Lung (tissue), 12 donors: ENCODE measurements at regions not wholly inside any gene's neighbourhood (a gene's known extent, or its start where the extent isn't known, plus 50 kb on each side); places are given as distances from the start of the nearest gene placed in this dataset.

ENCODE experiments used
- ATAC-seq: fragments of 200-7000 bp; cut with Tn5 transposase; one replicate; pipeline ENCODE4 v1.9.1; 2020; ENCODE audit warnings: moderate number of reproducible peaks; ENCODE audit not compliant: insufficient read depth, low FRiP score
- DNase-seq, 3 donors: peaks; one replicate each; pipeline ENCODE4 v3.0.0-alpha.2; 2013 to 2017
- H3K27ac ChIP-seq, 2 donors: one replicate each; pipeline ENCODE4 v1.5.1; 2013; ENCODE audit warnings: mild to moderate bottlenecking in 2 of 2, moderate library complexity in 2 of 2, control low read depth in 1 of 2, inconsistent platforms in 1 of 2, low read depth in 1 of 2, low read length in 1 of 2
- H3K27me3 ChIP-seq, 3 donors: one replicate each; pipeline ENCODE4 v1.5.1; 2013; ENCODE audit warnings: low read length in 2 of 3; ENCODE audit not compliant: control insufficient read depth in 3 of 3, insufficient read depth in 3 of 3
- H3K36me3 ChIP-seq, 4 donors: one replicate each; pipeline ENCODE4 v1.5.1; 2013; ENCODE audit warnings: low read length in 4 of 4, mild to moderate bottlenecking in 1 of 4, moderate library complexity in 1 of 4; ENCODE audit not compliant: control insufficient read depth in 4 of 4, insufficient read depth in 4 of 4
- H3K4me1 ChIP-seq, 5 donors: one replicate each; pipeline ENCODE4 v1.5.1; 2013; ENCODE audit warnings: low read length in 5 of 5, mild to moderate bottlenecking in 2 of 5, moderate library complexity in 1 of 5; ENCODE audit not compliant: control insufficient read depth in 5 of 5, insufficient read depth in 5 of 5
- H3K4me3 ChIP-seq: one replicate; pipeline ENCODE4 v1.5.1; 2013; ENCODE audit warnings: mild to moderate bottlenecking, control low read depth, moderate library complexity
- H3K9ac ChIP-seq, 2 donors: one replicate each; pipeline ENCODE4 v1.5.1; 2013; ENCODE audit warnings: low read length in 2 of 2, control low read depth in 1 of 2; ENCODE audit not compliant: insufficient read depth in 1 of 2
- H3K9me3 ChIP-seq, 4 donors: one replicate each; pipeline ENCODE4 v1.5.1; 2013; ENCODE audit warnings: low read length in 3 of 4, mild to moderate bottlenecking in 1 of 4, moderate library complexity in 1 of 4; ENCODE audit not compliant: control insufficient read depth in 4 of 4, insufficient read depth in 3 of 4
- CTCF ChIP-seq: IDR thresholded peaks from 2 replicates; pipeline ENCODE4 v1.5.1; 2012; ENCODE audit warnings: mild to moderate bottlenecking; ENCODE audit errors: control extremely low read depth, extremely low read depth
- WGBS, 2 donors: extraction: QIAGEN DNeasy Blood & Tissue Kit; methylation state at CpG; one replicate each; pipeline ENCODE4 v1.1.7; 2013; 5-methylcytosine and 5-hydroxymethylcytosine counted together
- small RNA-seq: library from RNA; depleted of rRNA; stranded (forward); fragments of <200 nt; gene quantifications from one replicate; pipeline ENCODE3, GENCODE V24; 2014; ENCODE audit warnings: low replicate concordance
- donor health status: control.
- donor health status: control.
- donor health status: Bipolar disorder and iron deficiency.
- donor health status: healthy.
- donor health status: DM: yes; HTN: yes; CAD: no.

DNA sequence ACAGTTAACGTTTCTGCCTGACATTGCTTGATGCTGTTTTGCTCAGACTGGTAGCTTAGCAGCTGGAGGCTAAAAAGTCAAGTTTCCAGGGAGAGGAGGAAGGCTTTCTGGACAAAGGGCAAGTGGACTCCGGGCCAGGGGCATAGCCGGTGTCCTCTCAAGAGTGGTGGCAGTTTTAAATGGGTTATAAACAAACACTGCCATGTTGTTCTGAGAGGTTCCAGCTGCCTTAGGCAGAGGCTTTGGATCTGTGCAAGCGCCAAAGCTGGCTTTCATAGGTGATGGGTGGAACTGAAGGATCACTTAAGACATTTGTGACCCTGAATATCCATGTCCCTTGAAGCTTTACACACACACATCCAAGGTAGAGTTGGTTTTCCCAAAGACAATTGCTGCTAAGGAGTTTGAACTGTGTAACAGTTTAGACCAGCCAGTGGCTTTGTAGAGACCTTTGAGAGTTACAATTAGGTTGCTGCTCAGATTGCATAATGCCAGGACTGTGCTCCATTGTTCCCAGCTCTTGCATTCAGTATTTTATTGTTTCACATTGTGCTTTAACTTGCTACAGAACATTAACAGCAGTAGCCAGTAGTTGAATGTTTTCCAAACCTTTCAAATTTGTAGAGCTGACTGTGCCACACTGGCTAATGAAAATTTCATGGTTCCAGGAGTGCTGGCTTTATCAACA, 54.1 kb upstream of the AP1S2 start:
- DNase-seq (peak in 1 of 3 donors; percentile 1), ATAC-seq (no peak)
- Histone ChIP-seq H3K4me3 (no peak overlapping the region), H3K9me3 (no peaks in the 10 kb centered on the region), H3K27me3 (peaks cover 0 to 40% (median 30%) of the 10 kb centered on the region in 3 donors), H3K4me1 (peaks cover 0 to 18% (median 4%) of the 10 kb centered on the region in 5 donors), H3K36me3 (no peaks in the 10 kb centered on the region), H3K9ac (no peak overlapping the region), H3K27ac (no peak overlapping the region)
- no peak for TF ChIP-seq CTCF
- whole genome bisulfite sequencing, 2 donors = 46 to 88% methylated on average over 4 of the region's 4 CpGs

DNA sequence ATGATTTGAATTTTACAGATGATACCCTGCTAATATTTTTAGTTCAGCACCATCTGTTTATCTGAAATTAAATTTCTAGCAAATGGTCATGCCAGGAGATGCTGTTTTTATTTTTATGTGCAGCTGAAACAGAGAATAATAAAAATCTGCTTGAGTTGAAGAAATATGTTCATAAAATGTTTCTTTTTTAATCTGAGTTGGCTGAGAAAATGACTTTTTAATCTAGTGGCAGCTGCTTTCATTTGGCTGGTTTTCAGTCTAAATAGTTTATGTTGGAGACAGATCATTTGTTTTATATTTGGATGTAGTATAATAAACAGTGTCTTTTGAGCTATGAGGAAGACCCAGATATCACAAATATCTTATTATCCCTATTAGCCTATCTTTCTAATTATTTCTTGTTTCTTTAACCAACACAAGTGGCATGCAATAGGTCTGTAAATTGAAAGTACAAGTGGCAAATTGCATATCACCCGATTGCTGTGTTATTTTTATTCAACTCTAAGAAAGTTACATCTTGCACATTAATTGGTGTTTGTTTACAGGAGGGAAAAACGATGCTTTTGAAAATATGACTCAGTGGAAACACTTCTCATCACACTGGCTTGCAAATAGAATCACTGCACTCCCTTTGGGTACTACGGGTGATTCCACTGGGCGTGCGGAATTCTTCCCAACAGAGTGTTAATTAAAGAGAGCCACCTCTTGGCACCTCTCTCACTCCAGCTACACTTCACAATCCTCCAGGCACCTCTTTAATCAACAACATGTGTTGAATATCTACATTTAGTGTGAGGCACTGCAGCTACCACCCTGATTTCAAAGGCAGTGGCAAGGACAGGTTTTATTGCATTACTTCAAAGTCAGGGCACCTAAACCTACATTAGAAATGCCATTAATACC, 51.7 kb upstream of the AP1S2 start:
- peaks cover 0 to 30% (median 30%) of the 10 kb centered on the region in 3 donors for H3K27me3 ChIP-seq
- DNase-seq = peak in 2 of 3 donors; percentile 78 to 86
- peaks cover 0 to 18% (median 4%) of the 10 kb centered on the region in 5 donors for H3K4me1 ChIP-seq
- TF ChIP-seq CTCF = no peak
- no peaks in the 10 kb centered on the region for H3K9me3 ChIP-seq
- WGBS, 2 donors = 37 to 45% methylated on average over 5 of the region's 5 CpGs
- no peak overlapping the region for H3K9ac ChIP-seq
- H3K4me3 ChIP-seq = no peak overlapping the region
- ATAC-seq = no peak
- no peak overlapping the region for H3K27ac ChIP-seq
- no peaks in the 10 kb centered on the region for H3K36me3 ChIP-seq

Small RNA genes lying in the stretch of these regions (small RNA-seq; reads per million reads assigned to genes)
- gene RNU5F-7P = 0.19 reads per million, percentile 7 among the genes with 10 or more reads in this experiment
